OCI-LY1 (cell line): ENCODE measurements at regions not wholly inside any gene's neighbourhood (a gene's known extent, or its start where the extent isn't known, plus 50 kb on each side); places are given as distances from the start of the nearest gene placed in this dataset.

Source experiments
- H2AFZ ChIP-seq: fragments of 200-600 bp; sonication (generic), shearing (Covaris generic); 2 replicates; pipeline ENCODE4 v1.6.0; 2014; ENCODE audit warnings: antibody characterized with exemption, mild to moderate bottlenecking, low read length
- H3F3A ChIP-seq: fragments of 200-600 bp; sonication (generic), shearing (Covaris generic); 2 replicates; pipeline ENCODE4 v1.6.0; 2014; ENCODE audit warnings: mild to moderate bottlenecking, antibody characterized with exemption, low read length, moderate library complexity; ENCODE audit not compliant: insufficient read depth
- H3K27ac ChIP-seq: fragments of 200-600 bp; sonication (generic); 2 replicates; pipeline ENCODE4 v1.5.1; 2014; ENCODE audit warnings: low read length, mixed run types, mild to moderate bottlenecking, low read depth; ENCODE audit not compliant: poor library complexity, severe bottlenecking
- H3K27me3 ChIP-seq: fragments of 200-600 bp; sonication (generic); 2 replicates; pipeline ENCODE4 v1.6.0; 2014; ENCODE audit warnings: antibody characterized with exemption, mild to moderate bottlenecking, low read length, moderate library complexity; ENCODE audit not compliant: insufficient read depth
- H3K36me3 ChIP-seq: fragments of 200-600 bp; sonication (generic); 2 replicates; pipeline ENCODE4 v1.6.1; 2014; ENCODE audit warnings: mild to moderate bottlenecking, antibody characterized with exemption, low read length, moderate library complexity, mixed read lengths; ENCODE audit not compliant: insufficient read depth
- H3K4me1 ChIP-seq: fragments of 200-600 bp; sonication (generic); 2 replicates; pipeline ENCODE4 v1.5.1; 2014; ENCODE audit warnings: mild to moderate bottlenecking, low read length, moderate library complexity; ENCODE audit not compliant: insufficient read depth, severe bottlenecking
- H3K4me2 ChIP-seq: fragments of 200-600 bp; sonication (generic), shearing (Covaris generic); 2 replicates; pipeline ENCODE4 v1.6.1; 2014; ENCODE audit warnings: low read length
- H3K4me3 ChIP-seq: fragments of 200-600 bp; sonication (generic); 2 replicates; pipeline ENCODE4 v1.5.1; 2014; ENCODE audit warnings: low read length, low read depth, mild to moderate bottlenecking, mixed read lengths; ENCODE audit not compliant: poor library complexity, severe bottlenecking
- H3K79me2 ChIP-seq: fragments of 200-600 bp; shearing (Covaris generic); 2 replicates; pipeline ENCODE4 v1.6.1; 2016; ENCODE audit warnings: mixed run types, low read length, mixed read lengths; ENCODE audit not compliant: insufficient read depth
- H3K9ac ChIP-seq: fragments of 200-600 bp; sonication (generic), shearing (Covaris generic); 2 replicates; pipeline ENCODE4 v1.6.1; 2014; ENCODE audit warnings: mild to moderate bottlenecking, low read length, mixed read lengths
- H3K9me2 ChIP-seq: fragments of 200-600 bp; sonication (generic), shearing (Covaris generic); 2 replicates; pipeline ENCODE4 v1.6.1; 2014; ENCODE audit warnings: low read depth, mild to moderate bottlenecking, low read length, mixed read lengths
- H3K9me3 ChIP-seq: fragments of 200-600 bp; shearing (Covaris generic); 2 replicates; pipeline ENCODE4 v1.6.1; 2014; ENCODE audit warnings: low read length, mixed read lengths
- H4K20me1 ChIP-seq: fragments of 200-600 bp; sonication (generic), shearing (Covaris generic); 2 replicates; pipeline ENCODE4 v1.6.0; 2016; ENCODE audit warnings: mild to moderate bottlenecking, low read length; ENCODE audit not compliant: insufficient read depth
- EZH2 ChIP-seq: fragments of 200-600 bp; sonication (generic), shearing (Covaris generic); IDR thresholded peaks from 2 replicates; pipeline ENCODE4 v1.8.0; 2017; ENCODE audit warnings: borderline replicate concordance, mixed run types, mild to moderate bottlenecking, antibody characterized with exemption, low read length, moderate library complexity, mixed read lengths
- TF ChIP-seq, protein P1 (sequence below): fragments of 200-600 bp; sonication (generic), shearing (Covaris generic); IDR thresholded peaks from 2 replicates; pipeline ENCODE4 v1.5.1; 2017; ENCODE audit warnings: mild to moderate bottlenecking, antibody characterized with exemption, low read length, moderate library complexity, mixed read lengths

DNA sequence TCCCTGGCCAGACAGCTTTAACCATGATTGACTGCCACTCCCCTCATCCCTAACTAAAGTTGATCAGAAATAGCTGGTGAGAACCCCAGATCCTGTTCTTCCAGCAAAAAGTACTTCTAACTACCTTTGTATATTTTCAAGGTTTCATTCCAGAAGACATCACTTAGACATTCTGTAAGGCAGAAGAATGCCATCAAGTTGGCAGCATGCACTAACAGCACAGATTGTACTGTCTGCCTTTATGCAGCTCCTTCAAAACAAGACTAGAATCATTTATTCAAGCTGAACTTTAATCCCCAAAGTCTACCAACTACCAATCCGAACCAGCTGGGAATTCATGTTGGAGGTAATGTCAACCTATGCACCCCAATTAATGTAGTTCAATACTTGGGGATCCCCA is 167.6 kb upstream of the KLHL1 start:
- Histone ChIP-seq H3K27me3 (no peaks in the 10 kb centered on the region), H3K9me2 (no peaks in the 10 kb centered on the region), H3K4me3 (no peak overlapping the region), H3K36me3 (no peaks in the 10 kb centered on the region), H4K20me1 (no peaks in the 10 kb centered on the region), H3K9ac (no peak overlapping the region), H3K4me2 (no peak overlapping the region), H3F3A (no peaks in the 10 kb centered on the region), H2AFZ (no peak overlapping the region), H3K4me1 (no peaks in the 10 kb centered on the region), H3K9me3 (no peaks in the 10 kb centered on the region), H3K79me2 (no peaks in the 10 kb centered on the region), H3K27ac (no peak overlapping the region)
- TF ChIP-seq EZH2, result no peak
- TF ChIP-seq, protein P1, sequence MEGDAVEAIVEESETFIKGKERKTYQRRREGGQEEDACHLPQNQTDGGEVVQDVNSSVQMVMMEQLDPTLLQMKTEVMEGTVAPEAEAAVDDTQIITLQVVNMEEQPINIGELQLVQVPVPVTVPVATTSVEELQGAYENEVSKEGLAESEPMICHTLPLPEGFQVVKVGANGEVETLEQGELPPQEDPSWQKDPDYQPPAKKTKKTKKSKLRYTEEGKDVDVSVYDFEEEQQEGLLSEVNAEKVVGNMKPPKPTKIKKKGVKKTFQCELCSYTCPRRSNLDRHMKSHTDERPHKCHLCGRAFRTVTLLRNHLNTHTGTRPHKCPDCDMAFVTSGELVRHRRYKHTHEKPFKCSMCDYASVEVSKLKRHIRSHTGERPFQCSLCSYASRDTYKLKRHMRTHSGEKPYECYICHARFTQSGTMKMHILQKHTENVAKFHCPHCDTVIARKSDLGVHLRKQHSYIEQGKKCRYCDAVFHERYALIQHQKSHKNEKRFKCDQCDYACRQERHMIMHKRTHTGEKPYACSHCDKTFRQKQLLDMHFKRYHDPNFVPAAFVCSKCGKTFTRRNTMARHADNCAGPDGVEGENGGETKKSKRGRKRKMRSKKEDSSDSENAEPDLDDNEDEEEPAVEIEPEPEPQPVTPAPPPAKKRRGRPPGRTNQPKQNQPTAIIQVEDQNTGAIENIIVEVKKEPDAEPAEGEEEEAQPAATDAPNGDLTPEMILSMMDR, result no peak

DNA sequence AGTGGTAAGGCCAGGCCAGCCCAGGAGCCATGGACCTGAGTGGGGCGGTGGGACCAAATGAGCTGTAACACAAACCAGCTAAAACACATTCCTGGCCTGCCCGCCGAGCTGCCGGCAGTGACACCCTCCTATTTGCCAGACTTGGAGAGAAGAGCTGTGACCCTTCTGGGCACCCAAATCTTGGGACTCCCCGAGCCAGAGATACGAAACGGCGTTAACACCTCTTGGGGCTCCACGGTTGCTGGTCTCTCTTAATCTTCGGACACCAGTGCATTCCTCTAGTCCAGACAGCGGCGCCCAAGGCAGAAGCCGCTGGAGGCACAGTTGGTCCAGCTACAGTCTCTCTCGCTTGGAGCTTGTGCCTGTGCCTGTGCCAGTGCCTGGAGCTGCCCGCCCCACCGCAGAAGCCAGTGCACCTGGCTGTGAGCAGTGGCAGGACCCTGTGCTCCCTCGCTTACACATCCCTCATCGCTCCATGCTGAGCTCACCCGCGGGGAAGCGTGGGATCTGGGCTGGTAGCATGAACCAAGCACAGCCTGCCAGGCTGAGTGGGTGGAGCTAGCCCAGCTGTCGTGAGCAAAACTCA is 147.2 kb upstream of the KLHL1 start:
- Histone ChIP-seq H3K4me2 (no peak overlapping the region), H3K27ac (no peak overlapping the region), H3K9me3 (no peaks in the 10 kb centered on the region), H3K9ac (no peak overlapping the region), H3K4me3 (no peak overlapping the region), H3K27me3 (no peaks in the 10 kb centered on the region), H2AFZ (no peak overlapping the region), H3K9me2 (no peaks in the 10 kb centered on the region), H4K20me1 (no peaks in the 10 kb centered on the region), H3K4me1 (no peaks in the 10 kb centered on the region), H3K79me2 (no peaks in the 10 kb centered on the region), H3F3A (no peaks in the 10 kb centered on the region), H3K36me3 (no peaks in the 10 kb centered on the region)
- TF ChIP-seq, protein P1, result no peak
- TF ChIP-seq EZH2, result no peak

DNA sequence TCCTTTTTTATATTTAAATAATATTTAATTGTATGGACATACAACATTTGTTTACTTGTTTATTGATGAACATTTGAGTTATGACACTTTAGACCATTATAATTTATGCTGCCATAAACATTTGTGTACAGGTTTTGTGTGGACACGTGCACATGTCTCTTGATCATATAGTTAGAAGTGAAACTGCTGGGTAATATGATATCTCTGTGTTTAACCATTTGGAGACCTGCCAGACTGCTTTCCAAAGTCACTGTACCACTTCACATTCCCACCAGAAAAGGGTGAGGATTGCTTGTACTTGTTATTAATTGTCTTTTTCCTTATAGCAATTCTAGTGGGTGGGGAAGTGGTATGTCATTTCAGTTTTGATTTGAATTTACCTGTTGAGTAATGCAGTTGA is 145.6 kb upstream of the KLHL1 start:
- no peaks in the 10 kb centered on the region for H3K27me3 ChIP-seq
- no peaks in the 10 kb centered on the region for H3F3A ChIP-seq
- no peak overlapping the region for H3K4me3 ChIP-seq
- H3K27ac ChIP-seq, result no peak overlapping the region
- H3K79me2 ChIP-seq, result no peaks in the 10 kb centered on the region
- no peaks in the 10 kb centered on the region for H4K20me1 ChIP-seq
- no peak for TF ChIP-seq EZH2
- TF ChIP-seq, protein P1, result no peak
- H3K4me2 ChIP-seq, result no peak overlapping the region
- no peaks in the 10 kb centered on the region for H3K9me3 ChIP-seq
- H2AFZ ChIP-seq, result no peak overlapping the region
- no peak overlapping the region for H3K9ac ChIP-seq
- no peaks in the 10 kb centered on the region for H3K36me3 ChIP-seq
- no peaks in the 10 kb centered on the region for H3K4me1 ChIP-seq
- H3K9me2 ChIP-seq, result no peaks in the 10 kb centered on the region
